ENCODE measurements at regions not wholly inside any gene's neighbourhood (a gene's known extent, or its start where the extent isn't known, plus 50 kb on each side); places are given as distances from the start of the nearest gene placed in this dataset.

DNA sequence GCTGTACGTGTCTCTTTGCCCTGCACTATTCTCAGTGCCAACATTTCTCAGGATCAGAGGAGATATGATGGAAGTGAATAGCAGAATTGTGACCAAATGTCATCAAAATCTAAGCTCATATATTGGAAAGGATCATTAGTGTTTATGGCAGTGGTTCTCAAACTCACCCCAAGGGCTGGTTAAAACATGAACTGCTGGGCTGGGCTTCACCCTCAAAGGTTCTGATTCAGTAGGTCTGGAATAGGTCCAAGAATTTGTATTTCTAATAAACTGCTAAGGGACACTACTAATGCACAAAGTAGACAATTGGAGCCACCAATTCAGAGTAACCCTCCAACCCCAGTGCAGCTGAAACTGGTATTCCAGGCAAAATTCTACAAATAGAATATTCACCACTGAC is 317.9 kb upstream of the UBE2E3 start:
- TF ChIP-seq, protein P1, sequence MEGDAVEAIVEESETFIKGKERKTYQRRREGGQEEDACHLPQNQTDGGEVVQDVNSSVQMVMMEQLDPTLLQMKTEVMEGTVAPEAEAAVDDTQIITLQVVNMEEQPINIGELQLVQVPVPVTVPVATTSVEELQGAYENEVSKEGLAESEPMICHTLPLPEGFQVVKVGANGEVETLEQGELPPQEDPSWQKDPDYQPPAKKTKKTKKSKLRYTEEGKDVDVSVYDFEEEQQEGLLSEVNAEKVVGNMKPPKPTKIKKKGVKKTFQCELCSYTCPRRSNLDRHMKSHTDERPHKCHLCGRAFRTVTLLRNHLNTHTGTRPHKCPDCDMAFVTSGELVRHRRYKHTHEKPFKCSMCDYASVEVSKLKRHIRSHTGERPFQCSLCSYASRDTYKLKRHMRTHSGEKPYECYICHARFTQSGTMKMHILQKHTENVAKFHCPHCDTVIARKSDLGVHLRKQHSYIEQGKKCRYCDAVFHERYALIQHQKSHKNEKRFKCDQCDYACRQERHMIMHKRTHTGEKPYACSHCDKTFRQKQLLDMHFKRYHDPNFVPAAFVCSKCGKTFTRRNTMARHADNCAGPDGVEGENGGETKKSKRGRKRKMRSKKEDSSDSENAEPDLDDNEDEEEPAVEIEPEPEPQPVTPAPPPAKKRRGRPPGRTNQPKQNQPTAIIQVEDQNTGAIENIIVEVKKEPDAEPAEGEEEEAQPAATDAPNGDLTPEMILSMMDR (IDR thresholded peaks at IDR 0.05; ENCODE audit: unreplicated experiment) = no peak
- Mint-ChIP-seq H3K27ac (no peak overlapping the region), H3K9me3 (ENCODE audit: low read depth) (no peaks in the 10 kb centered on the region), H3K27me3 (no peaks in the 10 kb centered on the region), H3K36me3 (ENCODE audit: insufficient read depth) (no peaks in the 10 kb centered on the region), H3K4me3 (ENCODE audit: low read depth) (no peak overlapping the region), H3K4me1 (ENCODE audit: low read depth) (peaks cover 3% of the 10 kb centered on the region)
- no peak for DNase-seq (ENCODE audit: low spot score, unreplicated experiment)

DNA sequence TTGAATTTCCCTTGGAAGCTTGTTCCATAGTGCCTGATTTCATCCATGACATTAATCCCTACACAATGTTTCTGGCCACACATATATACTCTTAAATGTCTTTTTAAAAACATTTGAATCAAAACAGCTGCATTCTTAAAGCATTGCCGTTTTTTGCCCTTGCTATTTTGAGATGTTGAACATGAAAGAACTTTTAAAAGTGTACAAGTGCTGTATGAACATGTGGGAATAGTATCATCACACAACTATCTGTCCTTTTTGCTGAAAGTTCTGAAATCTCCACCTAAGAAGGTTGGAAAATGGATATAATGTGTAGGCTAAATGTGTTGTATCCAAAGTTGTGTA is 318.7 kb upstream of the UBE2E3 start:
- TF ChIP-seq, protein P1 (IDR thresholded peaks at IDR 0.05; ENCODE audit: unreplicated experiment) = no peak
- H3K27ac Mint-ChIP-seq = no peak overlapping the region
- H3K4me3 Mint-ChIP-seq (ENCODE audit: low read depth) = no peak overlapping the region
- no peaks in the 10 kb centered on the region for H3K36me3 Mint-ChIP-seq (ENCODE audit: insufficient read depth)
- no peaks in the 10 kb centered on the region for H3K9me3 Mint-ChIP-seq (ENCODE audit: low read depth)
- H3K27me3 Mint-ChIP-seq = no peaks in the 10 kb centered on the region
- peaks cover 3% of the 10 kb centered on the region for H3K4me1 Mint-ChIP-seq (ENCODE audit: low read depth)
- no peak for DNase-seq (ENCODE audit: low spot score, unreplicated experiment)

DNA sequence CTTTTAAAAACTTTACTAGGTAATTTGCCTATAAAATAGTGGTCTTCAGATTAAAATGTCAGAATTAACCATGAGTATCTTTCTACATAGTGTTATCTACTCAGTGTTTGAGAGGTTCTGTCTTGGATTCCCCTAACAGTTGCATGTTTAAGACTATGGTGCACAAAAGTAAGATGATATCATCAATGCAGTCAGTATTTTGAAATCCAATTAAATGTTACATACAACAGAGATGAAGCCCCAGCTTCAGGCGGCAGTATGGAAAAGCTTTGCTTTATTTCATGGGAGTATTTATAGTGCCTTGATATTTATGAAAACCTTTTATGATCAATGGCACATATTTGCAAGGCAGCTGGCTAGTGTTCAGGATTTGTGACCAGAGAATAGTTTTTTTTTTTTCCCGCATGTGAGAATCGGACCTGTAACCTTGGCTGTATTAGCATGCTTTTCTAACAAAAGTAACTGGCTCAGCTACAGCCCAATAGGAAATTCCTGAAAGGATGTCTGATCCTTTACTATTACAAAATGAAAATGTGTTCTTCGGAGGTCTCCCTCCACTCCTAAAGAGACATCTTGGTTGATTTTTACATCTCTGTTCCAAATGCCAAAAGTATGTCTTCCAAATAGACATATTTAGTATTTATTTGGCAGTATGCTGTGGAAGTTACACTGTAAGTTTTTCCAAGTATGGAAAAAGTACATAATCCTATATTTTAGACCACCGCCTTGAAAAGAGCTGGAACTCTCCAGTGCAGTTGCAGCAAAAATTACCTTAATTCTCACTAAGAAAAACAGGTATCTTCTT is 319.3 kb upstream of the UBE2E3 start:
- TF ChIP-seq, protein P1 (IDR thresholded peaks at IDR 0.05; ENCODE audit: unreplicated experiment) = no peak
- DNase-seq (ENCODE audit: low spot score, unreplicated experiment) = no peak

DNA sequence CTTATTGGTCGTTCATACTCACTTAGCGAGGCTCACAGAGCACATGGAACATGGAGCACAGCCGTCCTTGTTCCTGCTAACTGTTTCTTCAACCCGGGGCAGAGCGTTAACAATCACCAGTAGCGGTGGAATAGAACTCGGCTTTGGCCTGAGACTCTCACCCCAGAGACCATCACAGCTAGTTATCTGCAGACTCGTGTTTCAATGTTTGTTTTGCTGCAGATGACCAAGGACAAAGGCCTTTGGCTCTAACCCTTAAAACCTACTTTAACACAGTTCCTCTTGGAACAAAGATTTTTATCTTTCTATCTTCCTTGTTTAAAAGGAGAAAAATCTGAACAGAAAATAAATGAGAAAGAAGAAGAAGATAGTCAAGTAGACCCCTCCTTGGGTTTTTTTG is 320.2 kb upstream of the UBE2E3 start:
- Mint-ChIP-seq H3K36me3 (ENCODE audit: insufficient read depth) (no peaks in the 10 kb centered on the region), H3K4me3 (ENCODE audit: low read depth) (no peak overlapping the region), H3K4me1 (ENCODE audit: low read depth) (peaks cover 3% of the 10 kb centered on the region), H3K27ac (no peak overlapping the region), H3K9me3 (ENCODE audit: low read depth) (no peaks in the 10 kb centered on the region), H3K27me3 (no peaks in the 10 kb centered on the region)
- DNase-seq (ENCODE audit: low spot score, unreplicated experiment) = no peak
- TF ChIP-seq, protein P1 (IDR thresholded peaks at IDR 0.05; ENCODE audit: unreplicated experiment) = no peak

More for the DNA sequence above, 319.3 kb upstream of the UBE2E3 start:
- no peak overlapping the region for H3K27ac Mint-ChIP-seq
- H3K36me3 Mint-ChIP-seq (ENCODE audit: insufficient read depth) = no peaks in the 10 kb centered on the region
- no peak overlapping the region for H3K4me3 Mint-ChIP-seq (ENCODE audit: low read depth)
- H3K4me1 Mint-ChIP-seq (ENCODE audit: low read depth) = peaks cover 3% of the 10 kb centered on the region
- H3K9me3 Mint-ChIP-seq (ENCODE audit: low read depth) = no peaks in the 10 kb centered on the region
- H3K27me3 Mint-ChIP-seq = no peaks in the 10 kb centered on the region

DNA sequence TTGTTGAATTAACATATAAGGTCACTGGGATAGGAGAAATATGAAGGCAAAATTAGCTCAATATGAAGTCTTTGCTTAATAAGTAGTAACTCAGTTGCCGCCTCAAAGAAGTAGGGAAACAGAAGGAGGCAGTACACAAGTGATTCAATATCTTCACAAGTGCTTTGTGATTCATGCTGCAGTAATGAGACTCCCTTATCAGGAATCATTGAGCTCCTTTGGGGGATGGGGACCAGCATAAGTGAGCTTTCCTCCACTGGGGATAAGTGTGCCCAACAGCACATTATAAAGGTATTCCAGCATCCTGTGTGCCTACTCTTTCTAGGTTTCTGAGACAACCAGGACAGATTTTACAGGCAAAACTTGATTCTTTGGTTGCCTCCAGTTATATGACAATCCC is 323.4 kb upstream of the UBE2E3 start:
- Mint-ChIP-seq H3K4me1 (ENCODE audit: low read depth) (peaks cover 3% of the 10 kb centered on the region), H3K9me3 (ENCODE audit: low read depth) (no peaks in the 10 kb centered on the region), H3K4me3 (ENCODE audit: low read depth) (no peak overlapping the region), H3K36me3 (ENCODE audit: insufficient read depth) (no peaks in the 10 kb centered on the region), H3K27ac (no peak overlapping the region), H3K27me3 (no peaks in the 10 kb centered on the region)
- TF ChIP-seq, protein P1 (IDR thresholded peaks at IDR 0.05; ENCODE audit: unreplicated experiment) = no peak
- DNase-seq (ENCODE audit: low spot score, unreplicated experiment) = no peak

All from progenitor cell of endocrine pancreas (in vitro differentiated cells).